GM23248 (cell line): ENCODE measurements at regions not wholly inside any gene's neighbourhood (a gene's known extent, or its start where the extent isn't known, plus 50 kb on each side); places are given as distances from the start of the nearest gene placed in this dataset.

Experiments used
- DNase-seq: peaks from one replicate; pipeline ENCODE4 v3.0.0-alpha.2; 2015
- H2AFZ ChIP-seq: fragments of 200-600 bp; sonication (generic); 2 replicates; pipeline ENCODE4 v1.6.1; 2016; ENCODE audit warnings: antibody characterized with exemption
- H3F3A ChIP-seq: fragments of 200-600 bp; sonication (generic); 2 replicates; pipeline ENCODE4 v1.6.1; 2016; ENCODE audit warnings: mild to moderate bottlenecking, antibody characterized with exemption, mixed run types; ENCODE audit not compliant: insufficient read depth
- H3K27ac ChIP-seq: fragments of 200-600 bp; sonication (generic); 2 replicates; pipeline ENCODE4 v1.5.1; 2016; ENCODE audit warnings: mild to moderate bottlenecking
- H3K27me3 ChIP-seq: fragments of 200-600 bp; sonication (generic); replicated peaks from 2 replicates; pipeline ENCODE4 v1.6.1; 2016; ENCODE audit warnings: mild to moderate bottlenecking; ENCODE audit not compliant: insufficient read depth
- H3K36me3 ChIP-seq: fragments of 200-600 bp; sonication (generic); 2 replicates; pipeline ENCODE4 v1.6.1; 2016; ENCODE audit warnings: low read depth, mild to moderate bottlenecking
- H3K4me1 ChIP-seq: fragments of 200-600 bp; sonication (generic); 2 replicates; pipeline ENCODE4 v1.6.1; 2016; ENCODE audit warnings: mild to moderate bottlenecking; ENCODE audit not compliant: insufficient read depth
- H3K4me2 ChIP-seq: fragments of 200-600 bp; sonication (generic); one replicate; pipeline ENCODE4 v1.6.1; 2016; ENCODE audit warnings: mild to moderate bottlenecking; ENCODE audit not compliant: unreplicated experiment
- H3K4me3 ChIP-seq: fragments of 200-600 bp; sonication (generic); 2 replicates; pipeline ENCODE4 v1.5.1; 2016; ENCODE audit warnings: mild to moderate bottlenecking
- H3K79me2 ChIP-seq: fragments of 200-600 bp; sonication (generic); 2 replicates; pipeline ENCODE4 v1.6.1; 2016; ENCODE audit warnings: mild to moderate bottlenecking; ENCODE audit not compliant: insufficient read depth
- H3K9ac ChIP-seq: fragments of 200-600 bp; sonication (generic); 2 replicates; pipeline ENCODE4 v1.6.1; 2016; ENCODE audit warnings: mild to moderate bottlenecking
- H3K9me2 ChIP-seq: fragments of 200-600 bp; sonication (generic); 2 replicates; pipeline ENCODE4 v1.6.1; 2016; ENCODE audit warnings: mixed run types, mild to moderate bottlenecking, moderate library complexity; ENCODE audit not compliant: insufficient read depth
- H3K9me3 ChIP-seq: fragments of 200-600 bp; sonication (generic); one replicate; pipeline ENCODE4 v1.6.1; 2017; ENCODE audit warnings: low read depth
- H4K20me1 ChIP-seq: fragments of 200-600 bp; sonication (generic); 2 replicates; pipeline ENCODE4 v1.6.0; 2016; ENCODE audit not compliant: insufficient read depth
- EZH2 ChIP-seq: fragments of 200-600 bp; sonication (generic); IDR thresholded peaks from 2 replicates; pipeline ENCODE4 v1.6.1; 2018; ENCODE audit warnings: antibody characterized with exemption, mild to moderate bottlenecking; ENCODE audit not compliant: insufficient read depth, poor library complexity, severe bottlenecking
- EZH2phosphoT487 ChIP-seq: fragments of 200-600 bp; sonication (generic); IDR thresholded peaks from 2 replicates; pipeline ENCODE4 v1.6.1; 2018; ENCODE audit warnings: antibody characterized with exemption, moderate library complexity, mild to moderate bottlenecking, low read depth; ENCODE audit not compliant: insufficient read depth
- WGBS, 2 experiments: methylation state at CpG; one replicate each; pipeline ENCODE4 v1.1.6; 2015 to 2017; ENCODE audit warnings: low lambda C conversion rate in 2 of 2, low coverage in 1 of 2; ENCODE audit errors: missing lambda C conversion rate in 2 of 2; 5-methylcytosine and 5-hydroxymethylcytosine counted together
- in situ Hi-C: fragments of 300-500 bp; cut with MboI; formaldehyde crosslinking; loops from 2 replicates; pipeline ENCODE4 v1.15.0; 2020

DNA sequence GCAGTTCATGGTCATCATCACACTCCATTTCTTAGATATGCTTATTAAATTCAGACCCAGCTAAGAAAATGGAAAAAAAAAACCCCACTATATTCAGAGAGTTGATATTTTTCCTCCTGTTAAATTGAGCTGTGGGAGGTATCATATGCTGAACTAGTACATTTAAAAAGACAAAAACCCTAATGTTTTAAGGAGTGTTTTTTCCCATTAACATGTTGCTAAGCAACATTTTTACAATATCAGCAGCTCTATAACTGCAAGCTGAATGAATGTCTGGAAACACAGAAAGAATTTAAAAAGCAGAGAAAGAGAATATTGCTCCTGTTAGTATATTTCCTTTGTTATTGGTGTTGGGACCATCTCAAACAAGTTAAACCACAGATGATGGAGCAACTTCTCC, 265.8 kb upstream of the GRIA1 start:
- peaks cover 4% of the 10 kb centered on the region; the same call in 1 of the 2 replicates for H3K4me1 ChIP-seq

DNA sequence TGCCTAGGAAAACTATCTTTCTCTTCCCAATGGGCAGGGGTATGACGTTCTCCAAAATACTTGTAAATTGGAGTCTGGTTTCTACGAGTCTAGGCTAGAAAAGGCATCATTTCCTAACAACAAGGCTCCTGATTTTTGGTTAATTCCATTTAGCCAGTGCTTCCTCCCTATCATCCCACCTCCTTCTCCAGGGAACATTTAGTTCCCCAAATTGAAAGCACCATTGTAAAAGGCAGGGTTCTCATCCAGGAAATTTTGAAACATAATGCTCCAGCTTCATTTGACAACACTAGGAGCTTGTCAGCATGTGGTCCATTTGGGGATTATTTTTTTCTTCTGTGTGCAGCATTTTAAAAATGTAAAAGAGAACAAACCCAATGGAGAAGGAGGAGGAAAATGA, 256.5 kb upstream of the GRIA1 start:
- H3K9me3 ChIP-seq, result no peaks in the 10 kb centered on the region
- no peak overlapping the region for H3K4me2 ChIP-seq
- no peaks in the 10 kb centered on the region for H3K27me3 ChIP-seq
- no peaks in the 10 kb centered on the region for H3K4me1 ChIP-seq
- H3K4me3 ChIP-seq, result no peak overlapping the region
- in situ Hi-C loops, result no loop called here
- no peaks in the 10 kb centered on the region for H4K20me1 ChIP-seq
- TF ChIP-seq EZH2, result no peak
- no peak for TF ChIP-seq EZH2phosphoT487
- no peak overlapping the region for H2AFZ ChIP-seq
- DNase-seq, result no peak
- H3F3A ChIP-seq, result no peaks in the 10 kb centered on the region
- H3K9ac ChIP-seq, result no peak overlapping the region
- 7 to 10% methylated on average over 2 of the region's 2 CpGs for WGBS, 2 experiments
- no peaks in the 10 kb centered on the region; the same call in 1 of the 2 replicates for H3K9me2 ChIP-seq
- no peaks in the 10 kb centered on the region for H3K36me3 ChIP-seq
- no peaks in the 10 kb centered on the region for H3K79me2 ChIP-seq
- H3K27ac ChIP-seq, result no peak overlapping the region

More for the DNA sequence above, 265.8 kb upstream of the GRIA1 start:
- Histone ChIP-seq H3K27ac (no peak overlapping the region), H3K4me3 (no peak overlapping the region), H3K36me3 (no peaks in the 10 kb centered on the region), H3K4me2 (no peak overlapping the region), H3K9me3 (no peaks in the 10 kb centered on the region), H4K20me1 (no peaks in the 10 kb centered on the region), H3K79me2 (no peaks in the 10 kb centered on the region), H3K9me2 (no peaks in the 10 kb centered on the region), H3K9ac (no peak overlapping the region), H3F3A (0 out of 2 replicates have a peak, but pooled peaks cover 8% of the 10 kb centered on the region), H3K27me3 (no peaks in the 10 kb centered on the region), H2AFZ (no peak overlapping the region)
- DNase-seq, result no peak
- TF ChIP-seq EZH2phosphoT487, result no peak
- no peak for TF ChIP-seq EZH2
- in situ Hi-C loops, result no loop called here

DNA sequence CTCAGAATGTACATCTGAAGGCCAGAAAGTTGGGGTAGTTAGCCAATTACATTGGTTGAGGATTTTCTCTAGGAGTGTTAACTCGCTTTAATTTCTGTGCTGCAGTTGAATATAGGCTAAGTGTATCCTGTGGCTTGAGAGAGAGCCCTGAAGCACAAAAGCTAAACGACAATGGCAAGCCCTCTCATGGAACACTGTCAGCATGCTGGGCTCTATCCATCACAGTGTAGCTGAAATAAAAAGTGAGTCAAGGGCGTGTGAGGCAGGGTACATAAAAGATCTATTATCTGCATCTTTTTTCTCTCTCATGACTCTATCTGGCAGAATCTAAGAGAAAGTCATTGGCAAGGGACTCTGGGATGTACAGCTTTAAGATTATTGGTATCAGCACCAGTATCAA, 254.2 kb upstream of the GRIA1 start:
- H3K79me2 ChIP-seq, result no peaks in the 10 kb centered on the region
- H3K9me3 ChIP-seq, result no peaks in the 10 kb centered on the region
- H3K27ac ChIP-seq, result no peak overlapping the region
- H3F3A ChIP-seq, result no peaks in the 10 kb centered on the region
- in situ Hi-C loops, result no loop called here
- no peak overlapping the region for H3K4me3 ChIP-seq
- no peaks in the 10 kb centered on the region for H4K20me1 ChIP-seq
- H3K9ac ChIP-seq, result no peak overlapping the region
- H2AFZ ChIP-seq, result no peak overlapping the region
- no peaks in the 10 kb centered on the region for H3K27me3 ChIP-seq
- DNase-seq, result no peak
- TF ChIP-seq EZH2phosphoT487 (no peak), EZH2 (no peak)
- WGBS, 2 experiments, result 6 to 21% methylated on average over 3 of the region's 3 CpGs
- H3K4me2 ChIP-seq, result no peak overlapping the region
- no peaks in the 10 kb centered on the region for H3K9me2 ChIP-seq
- H3K4me1 ChIP-seq, result no peaks in the 10 kb centered on the region
- no peaks in the 10 kb centered on the region for H3K36me3 ChIP-seq

- H4K20me1 ChIP-seq, result no peaks in the 10 kb centered on the region
- no peak overlapping the region for H3K27ac ChIP-seq
- in situ Hi-C loops, result no loop called here
- no peak overlapping the region for H3K4me2 ChIP-seq
- no peak overlapping the region for H2AFZ ChIP-seq
- no peak overlapping the region for H3K9ac ChIP-seq
- WGBS, 2 experiments, result 6 to 9% methylated on average over 1 of the region's 1 CpG
- no peak overlapping the region for H3K4me3 ChIP-seq
- H3K4me1 ChIP-seq, result no peaks in the 10 kb centered on the region
- no peaks in the 10 kb centered on the region for H3K27me3 ChIP-seq
- TF ChIP-seq EZH2, result no peak
- no peak for TF ChIP-seq EZH2phosphoT487
- no peak for DNase-seq
- no peaks in the 10 kb centered on the region for H3K9me3 ChIP-seq
- H3K36me3 ChIP-seq, result no peaks in the 10 kb centered on the region
- no peaks in the 10 kb centered on the region for H3F3A ChIP-seq
- H3K9me2 ChIP-seq, result no peaks in the 10 kb centered on the region
- no peaks in the 10 kb centered on the region for H3K79me2 ChIP-seq
Observed at GRCh38 chr5:153237671-153238332, 252.7 kb upstream of the GRIA1 start.

- H3K36me3 ChIP-seq, result no peaks in the 10 kb centered on the region
- no peaks in the 10 kb centered on the region for H3K79me2 ChIP-seq
- H3K27ac ChIP-seq, result no peak overlapping the region
- no peaks in the 10 kb centered on the region for H3K4me1 ChIP-seq
- H3K4me3 ChIP-seq, result no peak overlapping the region
- no peaks in the 10 kb centered on the region for H3K27me3 ChIP-seq
- H3F3A ChIP-seq, result no peaks in the 10 kb centered on the region
- H2AFZ ChIP-seq, result no peak overlapping the region
- in situ Hi-C loops, result no loop called here
- DNase-seq, result no peak
- TF ChIP-seq EZH2phosphoT487 (no peak), EZH2 (no peak)
- no peaks in the 10 kb centered on the region for H4K20me1 ChIP-seq
- H3K9me2 ChIP-seq, result no peaks in the 10 kb centered on the region
- no peak overlapping the region for H3K9ac ChIP-seq
- no peak overlapping the region for H3K4me2 ChIP-seq
- no peaks in the 10 kb centered on the region for H3K9me3 ChIP-seq
Observed at GRCh38 chr5:153257381-153257780, 233.1 kb upstream of the GRIA1 start.
